ENCODE measurements at regions not wholly inside any gene's neighbourhood (a gene's known extent, or its start where the extent isn't known, plus 50 kb on each side); places are given as distances from the start of the nearest gene placed in this dataset.
A peak's percentile ranks its signal among the peaks of the same experiment; 100 is the strongest.

DNA sequence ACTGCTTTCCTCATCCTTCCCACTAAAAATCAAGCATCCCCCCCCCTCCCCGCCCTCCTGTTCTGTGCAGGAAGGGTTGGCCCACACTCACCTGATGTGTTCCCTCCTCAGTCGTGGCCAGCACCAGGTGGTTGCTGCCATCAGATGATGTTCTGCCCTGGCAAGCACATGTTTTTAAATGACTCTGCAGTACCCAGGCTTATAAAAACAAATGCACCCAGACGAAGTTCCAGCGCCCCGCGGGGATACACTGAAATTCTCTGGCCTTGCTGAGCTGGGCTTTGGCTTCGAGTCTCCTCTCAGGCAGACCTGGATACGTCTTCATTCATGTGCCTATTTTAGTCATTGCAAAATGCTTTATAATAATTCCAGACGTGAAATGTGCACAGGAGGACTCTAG lies 316.3 kb downstream of the DLEU7 start:
- CTCF ChIA-PET: interaction anchor here (1.4 kb wide), 1 partner anchor 10 kb away, joined by 3 read pairs; no protein-coding TSS in a partner anchor
- TF ChIP-seq, protein P1, sequence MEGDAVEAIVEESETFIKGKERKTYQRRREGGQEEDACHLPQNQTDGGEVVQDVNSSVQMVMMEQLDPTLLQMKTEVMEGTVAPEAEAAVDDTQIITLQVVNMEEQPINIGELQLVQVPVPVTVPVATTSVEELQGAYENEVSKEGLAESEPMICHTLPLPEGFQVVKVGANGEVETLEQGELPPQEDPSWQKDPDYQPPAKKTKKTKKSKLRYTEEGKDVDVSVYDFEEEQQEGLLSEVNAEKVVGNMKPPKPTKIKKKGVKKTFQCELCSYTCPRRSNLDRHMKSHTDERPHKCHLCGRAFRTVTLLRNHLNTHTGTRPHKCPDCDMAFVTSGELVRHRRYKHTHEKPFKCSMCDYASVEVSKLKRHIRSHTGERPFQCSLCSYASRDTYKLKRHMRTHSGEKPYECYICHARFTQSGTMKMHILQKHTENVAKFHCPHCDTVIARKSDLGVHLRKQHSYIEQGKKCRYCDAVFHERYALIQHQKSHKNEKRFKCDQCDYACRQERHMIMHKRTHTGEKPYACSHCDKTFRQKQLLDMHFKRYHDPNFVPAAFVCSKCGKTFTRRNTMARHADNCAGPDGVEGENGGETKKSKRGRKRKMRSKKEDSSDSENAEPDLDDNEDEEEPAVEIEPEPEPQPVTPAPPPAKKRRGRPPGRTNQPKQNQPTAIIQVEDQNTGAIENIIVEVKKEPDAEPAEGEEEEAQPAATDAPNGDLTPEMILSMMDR (IDR thresholded peaks at IDR 0.05; ENCODE audit: control extremely low read depth, extremely low read depth, low read depth, missing control alignments): no peak
- POLR2A ChIA-PET: interaction anchor here (1.2 kb wide), 1 partner anchor 108 kb away, joined by 3 read pairs; no protein-coding TSS in a partner anchor
- DNase-seq (ENCODE audit: extremely low spot score): no peak

DNA sequence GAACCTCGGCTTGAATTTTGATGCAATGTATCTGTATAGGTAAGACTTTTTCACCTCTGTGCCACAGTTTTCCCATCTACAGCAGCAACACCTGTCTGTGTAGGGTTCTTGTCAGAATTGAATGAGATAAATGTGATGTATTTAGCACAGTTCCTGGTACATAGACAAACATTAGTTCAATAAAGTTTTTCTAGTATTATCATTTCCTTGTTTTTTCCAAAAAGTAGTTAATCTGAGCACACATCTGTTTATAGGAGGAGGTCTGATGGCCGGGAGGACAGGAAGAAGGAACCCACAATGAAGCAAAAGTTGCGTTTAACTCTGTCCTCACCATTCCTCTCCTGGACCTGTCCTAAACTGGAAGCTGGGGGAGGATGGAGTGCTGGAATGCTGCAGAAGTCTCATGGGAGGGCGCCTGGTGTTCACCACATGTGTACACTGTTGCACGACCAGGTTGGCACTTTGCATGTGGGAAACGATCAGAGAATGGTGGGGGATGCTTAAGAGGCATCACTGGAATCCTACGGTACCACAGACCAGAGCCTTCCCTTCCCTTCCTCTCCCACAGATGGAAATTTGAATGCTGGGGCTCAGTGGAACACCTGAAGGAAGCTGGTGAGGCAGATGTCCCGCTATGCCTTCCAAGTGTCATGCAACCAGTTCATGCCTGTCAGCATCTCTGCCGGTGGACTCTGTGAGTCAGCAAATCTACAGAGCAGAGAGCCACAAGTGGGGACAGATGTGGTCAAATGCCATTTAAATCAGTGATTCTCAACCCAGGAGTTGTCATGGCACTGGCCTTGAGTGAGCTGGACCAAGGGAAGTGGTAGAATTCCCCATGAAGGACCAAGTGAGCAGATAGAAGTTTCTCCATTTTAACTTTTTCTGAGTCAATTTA lies 315.6 kb downstream of the DLEU7 start:
- TF ChIP-seq, protein P1 (IDR thresholded peaks at IDR 0.05; ENCODE audit: control extremely low read depth, extremely low read depth, low read depth, missing control alignments): no peak
- CTCF ChIA-PET: interaction anchor here (1.4 kb wide), 1 partner anchor 9 kb away, joined by 3 read pairs; no protein-coding TSS in a partner anchor
- POLR2A ChIA-PET: no interaction called here
- no peak for DNase-seq (ENCODE audit: extremely low spot score)

DNA sequence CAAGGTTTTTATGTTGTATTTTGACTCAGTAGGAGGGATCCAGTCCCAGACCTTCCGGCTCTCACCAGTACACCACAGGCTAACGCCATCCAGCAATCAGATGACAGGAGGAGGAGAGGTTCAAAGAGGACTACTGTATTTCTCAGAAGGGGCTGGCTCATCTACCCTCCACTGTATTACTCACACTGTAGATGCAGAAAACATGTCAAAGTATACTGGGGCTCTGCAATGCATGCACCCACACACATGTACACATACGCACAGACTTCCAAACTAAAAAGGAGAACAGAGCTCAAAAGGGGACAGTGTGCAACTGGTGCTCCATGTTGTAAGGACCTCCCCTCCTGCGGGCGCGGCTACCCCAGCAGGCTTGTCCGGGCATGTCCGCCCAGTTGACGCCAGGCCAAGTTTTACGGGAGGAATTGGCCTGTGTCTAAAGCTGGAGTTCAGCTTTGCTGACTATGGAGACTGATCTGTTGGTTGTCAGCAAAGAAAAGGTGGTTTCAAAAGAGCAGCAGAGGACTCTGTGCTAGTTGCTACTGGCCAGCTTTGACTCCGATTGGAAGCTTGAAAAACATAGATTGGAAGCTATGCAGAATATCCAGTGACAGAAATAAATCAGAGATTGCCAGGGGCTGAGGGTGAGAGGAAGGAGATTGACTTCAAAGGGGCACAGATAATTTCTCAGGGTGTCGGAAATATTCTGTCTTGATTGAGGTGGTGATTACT lies 314.2 kb downstream of the DLEU7 start:
- no peak for DNase-seq (ENCODE audit: extremely low spot score)
- CTCF ChIA-PET: interaction anchor here (0.6 kb wide), 1 partner anchor 38 kb away, joined by 3 read pairs; no protein-coding TSS in a partner anchor

DNA sequence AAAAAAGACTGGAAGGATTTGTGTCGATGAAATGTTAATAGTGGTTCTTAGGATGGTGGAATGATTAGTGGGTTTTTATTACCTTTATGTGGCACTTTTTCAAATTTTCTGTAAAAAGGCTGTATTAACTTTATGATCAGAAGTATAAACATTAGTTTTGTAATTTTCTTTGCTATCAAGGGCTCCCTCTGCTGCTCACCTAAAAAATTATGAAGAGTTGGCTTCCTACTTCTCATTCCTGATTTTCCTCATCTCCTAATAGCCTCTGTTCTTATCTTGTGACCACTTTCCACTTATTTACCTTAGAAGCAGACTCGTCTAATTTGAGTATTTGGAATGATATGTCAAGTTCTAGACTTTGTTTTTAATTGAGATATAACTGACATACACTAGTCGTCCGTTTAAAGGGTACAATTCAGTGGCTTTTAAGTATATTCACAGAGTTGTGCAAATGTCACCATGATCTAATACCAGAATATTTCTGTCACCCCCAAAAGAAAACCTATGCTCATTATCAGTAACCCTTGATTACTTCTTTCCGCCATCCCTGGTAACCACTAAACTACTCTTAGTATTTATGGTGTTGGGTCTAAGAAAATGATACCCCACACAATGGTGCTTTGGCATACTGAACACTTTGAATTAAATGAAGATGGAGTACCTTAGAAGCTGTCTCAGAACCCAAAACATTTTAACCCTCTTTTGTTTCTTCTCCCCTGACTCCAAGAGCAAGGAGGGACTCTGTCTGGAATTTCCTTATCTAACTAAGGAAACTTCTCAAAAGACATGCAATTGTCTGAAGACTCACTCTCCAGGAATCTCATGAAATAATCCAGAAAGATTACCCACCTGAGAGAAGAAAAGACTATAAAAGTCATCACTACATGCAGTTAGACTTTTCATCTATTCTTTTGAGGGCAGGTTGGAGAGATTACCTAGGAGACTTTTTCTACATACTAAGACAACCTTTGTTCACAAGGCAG lies 311.3 kb downstream of the DLEU7 start:
- CTCF ChIA-PET: no interaction called here
- POLR2A ChIA-PET: no interaction called here
- DNase-seq (ENCODE audit: extremely low spot score): no peak
- TF ChIP-seq, protein P1 (IDR thresholded peaks at IDR 0.05; ENCODE audit: control extremely low read depth, extremely low read depth, low read depth, missing control alignments): peak; percentile 22

More for the DNA sequence above, 314.2 kb downstream of the DLEU7 start:
- TF ChIP-seq, protein P1 (IDR thresholded peaks at IDR 0.05; ENCODE audit: control extremely low read depth, extremely low read depth, low read depth, missing control alignments): no peak
- POLR2A ChIA-PET: no interaction called here

DNA sequence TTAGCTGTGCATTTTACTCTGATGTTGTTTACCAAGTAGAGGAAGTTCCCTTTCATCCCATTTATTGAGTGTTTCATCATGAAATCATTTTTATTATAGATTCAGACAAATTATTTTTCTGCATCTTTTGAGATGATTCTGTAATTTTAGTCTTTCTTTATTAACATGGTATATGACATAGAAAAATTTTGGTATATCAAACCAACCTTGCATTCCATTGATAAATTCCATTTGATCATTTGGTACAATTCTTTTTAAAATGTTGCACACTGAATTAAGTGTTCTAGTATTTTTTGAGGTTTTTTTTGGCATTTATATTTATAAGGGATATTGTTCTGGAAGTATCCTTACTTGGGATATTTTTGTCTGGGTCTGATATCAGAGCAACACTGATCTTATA lies 308.4 kb downstream of the DLEU7 start:
- POLR2A ChIA-PET: no interaction called here
- CTCF ChIA-PET: interaction anchor here (1.3 kb wide), 1 partner anchor 557 kb away, joined by 3 read pairs; no protein-coding TSS in a partner anchor
- TF ChIP-seq, protein P1 (IDR thresholded peaks at IDR 0.05; ENCODE audit: control extremely low read depth, extremely low read depth, low read depth, missing control alignments): no peak
- DNase-seq (ENCODE audit: extremely low spot score): no peak
